ENCODE measurements at regions not wholly inside any gene's neighbourhood (a gene's known extent, or its start where the extent isn't known, plus 50 kb on each side); places are given as distances from the start of the nearest gene placed in this dataset.
"Not testable (repeated sequence)": the region's sequence is repeated elsewhere in the genome, so short reads cannot be mapped to it uniquely, and the experiment has no call there.

- H3K4me3 Mint-ChIP-seq = no peak overlapping the region
Observed at GRCh38 chr11:45392591-45393091, 106.5 kb upstream of the SYT13 start.

DNA sequence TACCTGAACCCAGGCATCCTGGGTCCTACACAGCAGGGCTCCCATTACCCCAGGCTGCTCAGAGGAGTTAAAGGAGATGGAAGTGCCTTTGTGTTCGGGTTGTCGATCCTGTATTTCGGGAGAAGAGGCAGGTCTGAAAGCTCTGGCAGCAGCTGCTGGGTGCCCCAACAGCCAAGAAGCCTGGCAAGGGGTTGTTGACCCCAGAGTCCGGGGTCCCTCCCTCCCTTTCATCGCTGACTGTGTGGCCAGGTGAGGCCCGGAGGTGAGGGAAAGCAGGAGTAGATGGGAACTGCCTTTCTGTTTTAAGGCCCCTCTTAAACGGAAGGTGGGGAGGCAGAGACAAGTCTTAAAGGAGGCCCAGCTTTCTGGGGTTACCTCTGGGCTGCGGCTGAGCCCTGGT is 106.0 kb upstream of the SYT13 start:
- no peak for ATAC-seq

More at GRCh38 chr11:45392591-45393091, 106.5 kb upstream of the SYT13 start:
- no peak for ATAC-seq
- DNase-seq (ENCODE audit: low spot score in 2 of 2) = no peak
- no peaks in the 10 kb centered on the region for H3K4me1 Mint-ChIP-seq
- H3K27ac Mint-ChIP-seq = no peak overlapping the region
- H3K9me3 Mint-ChIP-seq = no peaks in the 10 kb centered on the region
- H3K36me3 Mint-ChIP-seq = no peaks in the 10 kb centered on the region

DNA sequence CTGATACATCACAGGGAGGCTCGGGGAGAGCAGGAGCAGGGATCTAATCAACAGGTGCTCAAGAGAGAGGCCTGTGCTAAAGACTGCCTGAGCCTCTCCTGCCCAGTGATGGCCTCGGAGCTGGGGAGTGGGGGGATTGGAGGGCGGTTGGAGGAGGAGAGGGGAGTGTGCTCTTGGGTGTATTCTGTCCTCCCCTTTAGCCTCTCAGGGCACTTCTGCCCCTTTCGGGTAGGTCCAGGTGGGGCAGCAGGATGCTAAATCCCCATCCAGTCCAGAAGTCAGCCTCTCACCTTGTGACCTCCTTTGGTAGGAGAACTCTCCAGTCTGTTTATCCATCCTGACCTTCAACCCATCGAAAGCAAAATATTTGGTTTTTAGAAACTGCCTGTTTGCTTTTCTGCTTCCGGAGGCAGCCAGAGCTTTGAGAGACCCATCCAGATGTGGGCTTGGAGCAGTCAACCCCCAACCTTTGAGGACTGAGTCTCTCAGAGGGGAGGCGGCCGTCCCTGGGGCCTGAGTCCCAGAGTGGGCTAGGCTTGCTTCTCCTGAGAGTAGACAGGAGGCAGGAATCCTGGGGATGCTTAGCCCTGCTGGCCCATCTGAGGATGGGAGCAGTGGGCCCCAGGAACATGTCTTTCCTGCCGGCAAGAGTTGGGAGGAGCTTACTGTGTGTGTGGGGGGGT is 105.2 kb upstream of the SYT13 start:
- H3K27ac Mint-ChIP-seq = no peak overlapping the region
- H3K9me3 Mint-ChIP-seq = no peaks in the 10 kb centered on the region
- H3K36me3 Mint-ChIP-seq = no peaks in the 10 kb centered on the region
- H3K4me1 Mint-ChIP-seq = no peaks in the 10 kb centered on the region
- ATAC-seq = no peak
- no peak for DNase-seq (ENCODE audit: low spot score in 2 of 2)
- H3K4me3 Mint-ChIP-seq = no peak overlapping the region

More for the DNA sequence above, 106.0 kb upstream of the SYT13 start:
- Mint-ChIP-seq H3K4me3 (no peak overlapping the region), H3K27ac (no peak overlapping the region), H3K36me3 (no peaks in the 10 kb centered on the region), H3K9me3 (no peaks in the 10 kb centered on the region), H3K4me1 (no peaks in the 10 kb centered on the region)
- no peak for DNase-seq (ENCODE audit: low spot score in 2 of 2)

DNA sequence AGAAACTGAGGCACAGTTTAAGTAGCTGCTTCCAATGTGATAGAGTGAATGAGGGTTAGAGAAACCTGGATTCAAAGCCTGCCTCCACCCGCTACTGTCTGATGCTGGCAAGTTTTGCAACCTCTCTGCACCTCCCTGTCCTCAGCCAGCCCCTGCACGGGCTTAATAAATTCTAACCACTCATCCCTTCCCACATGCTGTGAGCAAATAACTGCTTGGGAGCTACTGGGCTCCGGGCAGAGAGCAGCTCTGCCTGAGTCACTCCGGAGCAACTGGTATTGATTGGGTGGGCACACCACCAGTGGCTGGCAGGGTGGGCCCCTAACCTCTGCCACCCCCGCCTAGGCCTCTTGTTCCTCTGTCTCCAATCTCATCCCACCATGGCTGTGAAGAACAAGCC is 104.3 kb upstream of the SYT13 start:
- Mint-ChIP-seq H3K4me3 (no peak overlapping the region), H3K36me3 (no peaks in the 10 kb centered on the region), H3K4me1 (no peaks in the 10 kb centered on the region), H3K27ac (no peak overlapping the region), H3K9me3 (no peaks in the 10 kb centered on the region)
- no peak for DNase-seq (ENCODE audit: low spot score in 2 of 2)
- no peak for ATAC-seq

- Mint-ChIP-seq H3K4me1 (no peaks in the 10 kb centered on the region), H3K27ac (no peak overlapping the region), H3K4me3 (no peak overlapping the region), H3K36me3 (no peaks in the 10 kb centered on the region), H3K9me3 (no peaks in the 10 kb centered on the region)
- no peak for DNase-seq (ENCODE audit: low spot score in 2 of 2)
- no peak for ATAC-seq
Observed at GRCh38 chr11:45388472-45388871, 102.3 kb upstream of the SYT13 start.

GRCh38 chr11:45387885-45388284 is 101.7 kb upstream of the SYT13 start:
- H3K9me3 Mint-ChIP-seq; H3K4me3 Mint-ChIP-seq; H3K36me3 Mint-ChIP-seq; H3K4me1 Mint-ChIP-seq; H3K27ac Mint-ChIP-seq; DNase-seq (ENCODE audit: low spot score in 2 of 2); ATAC-seq: not testable (repeated sequence)

GRCh38 chr11:45386972-45387371 is 100.8 kb upstream of the SYT13 start:
- H3K4me3 Mint-ChIP-seq = no peak overlapping the region
- no peak overlapping the region for H3K27ac Mint-ChIP-seq
- ATAC-seq (no peak), DNase-seq (ENCODE audit: low spot score in 2 of 2) (no peak)
- peaks cover 7% of the 10 kb centered on the region for H3K4me1 Mint-ChIP-seq
- no peaks in the 10 kb centered on the region for H3K9me3 Mint-ChIP-seq
- no peaks in the 10 kb centered on the region for H3K36me3 Mint-ChIP-seq

DNA sequence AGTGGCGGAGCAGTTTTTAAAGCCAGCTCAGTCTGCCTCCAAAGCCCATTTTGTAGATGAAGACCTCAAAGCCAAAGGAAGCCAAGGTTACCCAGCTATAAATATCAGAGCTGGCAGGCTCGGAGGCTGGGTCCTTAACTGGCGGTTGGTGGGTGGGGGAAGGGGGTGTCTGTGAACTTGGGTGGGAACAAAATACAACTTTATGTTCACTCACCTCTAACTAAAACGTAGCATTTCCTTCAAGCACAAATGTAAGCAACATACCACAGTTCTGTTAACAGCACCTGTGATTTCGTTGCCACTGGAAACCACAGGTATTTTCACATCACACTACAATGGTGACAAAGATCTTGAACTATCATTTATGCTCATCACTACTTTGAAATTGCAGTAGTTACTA is 99.7 kb upstream of the SYT13 start:
- ATAC-seq (peak; percentile 47), DNase-seq (ENCODE audit: low spot score in 2 of 2) (no peak)
- no peak overlapping the region for H3K27ac Mint-ChIP-seq
- no peaks in the 10 kb centered on the region for H3K9me3 Mint-ChIP-seq
- no peak overlapping the region for H3K4me3 Mint-ChIP-seq
- H3K36me3 Mint-ChIP-seq = no peaks in the 10 kb centered on the region
- H3K4me1 Mint-ChIP-seq = peaks cover 7% of the 10 kb centered on the region

DNA sequence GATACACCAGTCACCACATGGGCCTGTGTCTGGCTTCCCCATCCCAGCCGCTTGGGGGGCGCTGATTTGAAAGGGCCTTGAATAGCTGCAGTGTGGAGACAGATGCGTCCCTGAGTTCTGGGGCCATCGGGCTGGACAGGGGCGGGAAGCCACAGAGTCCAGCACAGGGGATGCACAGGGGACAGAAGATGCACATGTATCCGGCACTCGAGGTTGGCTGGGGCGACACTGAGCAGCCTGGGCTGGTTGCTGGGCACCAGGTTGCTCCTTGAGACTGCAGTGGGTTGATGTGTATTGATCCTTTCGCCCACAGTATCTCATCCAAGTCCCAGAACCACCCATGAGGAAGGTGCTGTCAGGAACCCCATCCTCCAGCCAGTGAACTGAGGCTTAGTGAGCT is 99.3 kb upstream of the SYT13 start:
- no peak overlapping the region for H3K27ac Mint-ChIP-seq
- DNase-seq (ENCODE audit: low spot score in 2 of 2) (no peak), ATAC-seq (peak; percentile 11)
- H3K9me3 Mint-ChIP-seq = no peaks in the 10 kb centered on the region
- H3K4me3 Mint-ChIP-seq = no peak overlapping the region
- H3K4me1 Mint-ChIP-seq = peaks cover 7% of the 10 kb centered on the region
- H3K36me3 Mint-ChIP-seq = no peaks in the 10 kb centered on the region

DNA sequence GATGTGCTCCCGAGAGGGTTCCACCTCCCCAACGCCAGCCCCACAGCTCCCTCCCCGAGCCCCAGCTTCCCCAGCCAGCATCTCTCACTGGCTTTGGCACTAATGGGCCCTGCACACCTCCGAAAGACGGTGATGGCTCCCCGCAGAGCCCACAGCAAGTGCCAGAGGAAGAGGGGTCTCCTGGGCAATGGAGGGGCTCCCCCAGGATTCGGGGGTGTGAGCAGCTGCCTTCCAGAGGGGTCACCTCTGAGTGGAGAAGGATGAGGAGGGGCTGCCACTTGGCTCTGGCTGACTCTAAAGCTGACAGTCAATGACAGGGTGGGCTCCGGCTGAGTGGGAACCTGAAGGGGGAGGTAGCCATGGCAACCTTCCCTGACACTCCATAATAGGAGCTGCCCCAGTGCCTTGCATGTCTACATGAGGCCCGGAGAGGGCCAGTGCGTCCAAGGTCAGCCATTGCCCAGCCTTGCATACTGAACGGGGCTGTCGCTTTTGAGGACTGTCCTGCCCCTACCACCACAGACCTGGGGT is 98.6 kb upstream of the SYT13 start:
- Mint-ChIP-seq H3K9me3 (no peaks in the 10 kb centered on the region), H3K4me1 (peaks cover 7% of the 10 kb centered on the region), H3K4me3 (no peak overlapping the region), H3K36me3 (no peaks in the 10 kb centered on the region), H3K27ac (no peak overlapping the region)
- no peak for ATAC-seq
- DNase-seq (ENCODE audit: low spot score in 2 of 2) = no peak

- no peak overlapping the region for H3K27ac Mint-ChIP-seq
- peaks cover 7% of the 10 kb centered on the region for H3K4me1 Mint-ChIP-seq
- H3K9me3 Mint-ChIP-seq = no peaks in the 10 kb centered on the region
- ATAC-seq (no peak), DNase-seq (ENCODE audit: low spot score in 2 of 2) (no peak)
- no peaks in the 10 kb centered on the region for H3K36me3 Mint-ChIP-seq
- H3K4me3 Mint-ChIP-seq = no peak overlapping the region
Observed at GRCh38 chr11:45384016-45384415, 97.9 kb upstream of the SYT13 start.

GRCh38 chr11:45383224-45383623 is 97.1 kb upstream of the SYT13 start:
- Mint-ChIP-seq H3K9me3 (no peaks in the 10 kb centered on the region), H3K4me1 (peaks cover 7% of the 10 kb centered on the region), H3K27ac (no peak overlapping the region), H3K36me3 (no peaks in the 10 kb centered on the region), H3K4me3 (no peak overlapping the region)
- DNase-seq (ENCODE audit: low spot score in 2 of 2) (no peak), ATAC-seq (no peak)

DNA sequence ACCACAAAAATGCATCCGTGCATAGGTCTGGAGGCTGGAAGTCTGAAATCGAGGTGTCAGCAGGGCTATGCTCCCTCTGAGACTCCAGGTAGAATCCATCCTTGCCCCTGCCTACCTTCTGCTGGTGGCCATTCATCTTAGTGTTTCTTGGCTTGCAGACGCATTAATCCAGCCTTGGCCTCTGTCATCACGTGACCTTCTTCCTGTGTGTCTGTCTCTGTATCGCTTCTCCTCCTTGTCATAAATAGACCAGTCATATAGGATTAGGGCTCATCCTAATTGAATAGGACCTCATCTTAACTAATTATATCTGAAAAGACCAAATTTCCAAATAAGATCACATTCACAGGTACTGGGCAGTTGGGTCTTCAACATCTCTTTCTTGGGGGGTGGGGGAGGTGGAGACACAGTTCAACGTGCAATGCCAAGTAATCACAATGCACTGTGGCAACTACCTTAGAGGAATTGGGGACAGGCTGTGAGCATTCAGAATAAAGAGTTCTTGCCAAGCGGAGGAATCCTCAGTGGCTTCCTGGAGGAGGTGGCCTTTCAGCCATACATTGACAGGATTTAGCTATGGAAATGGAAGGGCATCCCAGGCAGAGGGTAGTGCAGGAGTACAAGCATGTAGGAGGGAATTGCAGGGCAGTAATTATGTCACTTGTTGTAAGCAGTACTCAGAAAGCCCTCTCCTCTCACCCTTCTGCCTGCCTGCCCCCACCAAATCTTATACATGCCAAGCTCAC is 96.2 kb upstream of the SYT13 start:
- no peak overlapping the region for H3K27ac Mint-ChIP-seq
- no peaks in the 10 kb centered on the region for H3K9me3 Mint-ChIP-seq
- DNase-seq (ENCODE audit: low spot score in 2 of 2) = no peak
- ATAC-seq = no peak
- H3K4me3 Mint-ChIP-seq = no peak overlapping the region
- H3K4me1 Mint-ChIP-seq = peaks cover 7% of the 10 kb centered on the region
- H3K36me3 Mint-ChIP-seq = no peaks in the 10 kb centered on the region

- DNase-seq (ENCODE audit: low spot score in 2 of 2) = no peak
- Mint-ChIP-seq H3K4me3 (no peak overlapping the region), H3K36me3 (no peaks in the 10 kb centered on the region), H3K9me3 (no peaks in the 10 kb centered on the region), H3K27ac (no peak overlapping the region), H3K4me1 (peaks cover 20% of the 10 kb centered on the region)
- no peak for ATAC-seq
Observed at GRCh38 chr11:45379162-45379863, 93.2 kb upstream of the SYT13 start.

DNA sequence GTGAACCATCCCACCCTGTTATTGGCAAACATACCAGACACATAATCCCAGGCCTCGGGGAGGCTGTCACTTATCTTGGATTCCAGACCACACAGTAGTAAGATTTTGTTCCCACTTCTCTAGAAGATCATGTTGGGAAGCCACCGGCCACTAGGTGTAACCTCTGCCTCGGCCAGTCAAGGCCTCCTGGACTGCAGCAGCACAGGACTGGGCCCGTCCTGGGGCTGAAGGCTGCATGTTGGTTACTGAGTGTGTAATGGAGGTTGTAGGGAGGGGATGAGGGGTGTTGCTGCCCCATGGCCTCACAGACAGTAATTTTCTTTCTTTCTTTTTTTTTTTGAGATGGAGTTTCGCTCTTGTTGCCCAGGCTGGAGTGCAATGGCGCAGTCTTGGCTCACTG is 92.4 kb upstream of the SYT13 start:
- peaks cover 28% of the 10 kb centered on the region for H3K4me1 Mint-ChIP-seq
- no peak overlapping the region for H3K4me3 Mint-ChIP-seq
- DNase-seq (ENCODE audit: low spot score in 2 of 2) = no peak
- no peak for ATAC-seq
- no peak overlapping the region for H3K27ac Mint-ChIP-seq
- no peaks in the 10 kb centered on the region for H3K36me3 Mint-ChIP-seq
- H3K9me3 Mint-ChIP-seq = no peaks in the 10 kb centered on the region

Measured in stimulated activated effector memory CD8-positive, alpha-beta T cell treated with anti-CD3 and anti-CD28 coated beads, Interleukin-12 subunit alpha, Interleukin-12 subunit beta, amount 100 ng/mL, for 72 hours (primary cell).